Cardiac muscle cell (in vitro differentiated cells and primary cell): ENCODE measurements at regions not wholly inside any gene's neighbourhood (a gene's known extent, or its start where the extent isn't known, plus 50 kb on each side); places are given as distances from the start of the nearest gene placed in this dataset.

ENCODE experiments used
- DNase-seq, 2 donors: peaks; one replicate each; pipeline versions ENCODE4 v3.0.0 to v3.0.0-alpha.2; 2010 to 2017; ENCODE audit warnings: low read depth in 1 of 2, low spot score in 1 of 2
- H3K27ac ChIP-seq: fragments of 200-600 bp; sonication (generic); 2 replicates; pipeline ENCODE4 v1.5.1; 2016
- H3K27me3 ChIP-seq: fragments of 200-600 bp; sonication (generic); 2 replicates; pipeline ENCODE4 v1.6.0; 2016; ENCODE audit warnings: control low read depth
- H3K36me3 ChIP-seq: fragments of 200-600 bp; sonication (generic); 2 replicates; pipeline ENCODE4 v1.5.1; 2016; ENCODE audit warnings: control low read depth
- H3K4me1 ChIP-seq: fragments of 200-600 bp; sonication (generic); 2 replicates; pipeline ENCODE4 v1.8.1; 2017; ENCODE audit warnings: low read depth, mild to moderate bottlenecking, mixed run types
- H3K4me3 ChIP-seq: fragments of 200-600 bp; sonication (generic); 2 replicates; pipeline ENCODE4 v1.5.1; 2016; ENCODE audit warnings: mild to moderate bottlenecking
- H3K9me3 ChIP-seq: fragments of 200-600 bp; sonication (generic); 2 replicates; pipeline ENCODE4 v1.5.1; 2017; ENCODE audit warnings: low read depth, mild to moderate bottlenecking, control low read depth
- TF ChIP-seq, protein P1 (sequence below): IDR thresholded peaks from 2 replicates; pipeline ENCODE4 v1.5.1; 2012; ENCODE audit warnings: low read depth, mild to moderate bottlenecking, low read length

DNA sequence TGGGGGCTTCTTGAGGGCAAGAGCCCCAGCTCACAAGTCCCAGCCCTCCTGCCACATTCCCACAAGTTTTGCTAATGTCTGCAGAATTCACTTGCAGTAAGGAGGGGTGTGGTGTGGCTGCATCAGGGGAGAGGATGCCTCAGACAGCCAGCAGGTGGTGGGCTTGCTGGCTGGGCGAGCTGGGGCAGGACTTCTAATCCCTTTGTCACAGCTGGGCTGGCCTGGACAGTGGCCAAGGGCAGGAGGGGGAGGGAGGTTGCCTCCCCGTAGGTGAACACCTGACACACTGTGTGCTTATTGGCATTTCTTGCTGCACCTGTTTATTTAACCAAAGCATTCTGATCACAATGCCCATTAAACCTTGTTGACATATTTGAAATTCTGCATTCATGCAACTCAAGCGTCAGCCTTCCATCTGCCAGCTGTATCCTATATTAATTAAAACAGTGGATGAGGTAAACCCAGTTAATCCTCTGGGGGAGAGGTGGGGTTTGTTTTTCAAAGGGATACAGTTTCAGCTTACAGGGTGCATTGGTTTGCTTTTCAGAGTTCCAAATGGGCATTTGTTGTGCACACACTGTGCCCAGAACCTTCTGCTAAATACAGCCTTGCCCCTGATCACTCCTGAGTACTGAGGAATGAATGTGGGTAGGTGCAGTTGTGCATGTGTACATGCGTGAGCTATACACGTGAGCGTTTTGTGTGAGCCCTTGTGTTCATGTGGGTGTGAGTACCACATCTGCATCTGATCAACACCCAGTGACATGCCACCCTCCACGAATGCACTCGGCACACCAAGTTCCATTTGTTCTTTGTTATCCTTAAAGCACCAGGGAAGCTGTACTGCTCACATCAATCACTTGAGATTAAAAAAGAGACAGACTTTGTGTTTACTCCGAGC is 268.7 kb downstream of the XXYLT1 start:
- Histone ChIP-seq H3K4me1 (no peaks in the 10 kb centered on the region), H3K36me3 (no peaks in the 10 kb centered on the region), H3K9me3 (no peaks in the 10 kb centered on the region), H3K27me3 (no peaks in the 10 kb centered on the region), H3K27ac (no peak overlapping the region), H3K4me3 (no peak overlapping the region)
- TF ChIP-seq, protein P1, sequence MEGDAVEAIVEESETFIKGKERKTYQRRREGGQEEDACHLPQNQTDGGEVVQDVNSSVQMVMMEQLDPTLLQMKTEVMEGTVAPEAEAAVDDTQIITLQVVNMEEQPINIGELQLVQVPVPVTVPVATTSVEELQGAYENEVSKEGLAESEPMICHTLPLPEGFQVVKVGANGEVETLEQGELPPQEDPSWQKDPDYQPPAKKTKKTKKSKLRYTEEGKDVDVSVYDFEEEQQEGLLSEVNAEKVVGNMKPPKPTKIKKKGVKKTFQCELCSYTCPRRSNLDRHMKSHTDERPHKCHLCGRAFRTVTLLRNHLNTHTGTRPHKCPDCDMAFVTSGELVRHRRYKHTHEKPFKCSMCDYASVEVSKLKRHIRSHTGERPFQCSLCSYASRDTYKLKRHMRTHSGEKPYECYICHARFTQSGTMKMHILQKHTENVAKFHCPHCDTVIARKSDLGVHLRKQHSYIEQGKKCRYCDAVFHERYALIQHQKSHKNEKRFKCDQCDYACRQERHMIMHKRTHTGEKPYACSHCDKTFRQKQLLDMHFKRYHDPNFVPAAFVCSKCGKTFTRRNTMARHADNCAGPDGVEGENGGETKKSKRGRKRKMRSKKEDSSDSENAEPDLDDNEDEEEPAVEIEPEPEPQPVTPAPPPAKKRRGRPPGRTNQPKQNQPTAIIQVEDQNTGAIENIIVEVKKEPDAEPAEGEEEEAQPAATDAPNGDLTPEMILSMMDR: peak; percentile 50
- peak; percentile 52 to 60 for DNase-seq

DNA sequence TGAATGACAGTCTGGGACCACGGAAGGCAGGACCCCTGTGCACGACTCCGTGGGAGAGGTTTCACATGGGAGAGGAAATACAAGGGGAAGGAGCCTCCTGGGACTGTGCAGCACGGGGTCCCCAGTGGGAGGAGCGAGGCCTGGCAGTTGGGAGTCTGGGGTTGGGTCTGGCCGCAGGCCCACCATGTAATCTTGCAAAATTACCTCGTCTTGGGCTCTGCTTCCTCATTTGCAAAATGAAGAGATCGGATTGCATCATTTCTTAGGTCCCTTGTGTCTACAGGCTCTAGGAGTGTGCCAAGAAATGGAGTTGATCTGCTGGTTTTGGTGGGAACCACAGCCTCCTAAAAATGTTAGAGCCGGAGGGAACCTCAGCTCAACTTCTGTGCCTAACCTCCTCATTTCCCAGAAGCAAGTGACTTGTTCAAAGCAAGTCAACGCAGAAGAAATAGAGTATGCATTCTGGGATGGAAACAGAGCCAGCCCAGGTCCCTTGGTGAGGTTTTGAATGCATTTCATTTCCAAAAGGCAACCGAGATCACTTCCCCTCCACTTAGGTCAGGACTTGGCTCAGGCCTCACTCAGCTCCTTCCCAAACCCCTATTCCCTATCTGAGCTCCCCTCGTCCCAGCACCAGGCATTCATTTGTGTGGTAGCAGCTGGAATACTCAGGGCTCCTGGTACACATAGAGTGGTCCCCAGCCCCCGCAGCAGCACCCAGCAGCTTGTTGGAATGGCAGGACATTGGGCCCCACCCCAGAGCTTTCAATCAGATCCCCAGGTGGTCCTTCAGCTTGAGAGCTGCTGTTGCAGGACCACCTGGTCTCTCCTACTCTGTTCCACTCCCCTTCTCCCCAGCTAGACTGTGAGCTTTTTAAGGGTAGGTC is 267.7 kb downstream of the XXYLT1 start:
- no peak overlapping the region for H3K4me3 ChIP-seq
- peak in 1 of 2 donors; percentile 90 for DNase-seq
- no peaks in the 10 kb centered on the region for H3K4me1 ChIP-seq
- TF ChIP-seq, protein P1: no peak
- H3K36me3 ChIP-seq: no peaks in the 10 kb centered on the region
- H3K9me3 ChIP-seq: no peaks in the 10 kb centered on the region
- H3K27me3 ChIP-seq: no peaks in the 10 kb centered on the region
- no peak overlapping the region for H3K27ac ChIP-seq

DNA sequence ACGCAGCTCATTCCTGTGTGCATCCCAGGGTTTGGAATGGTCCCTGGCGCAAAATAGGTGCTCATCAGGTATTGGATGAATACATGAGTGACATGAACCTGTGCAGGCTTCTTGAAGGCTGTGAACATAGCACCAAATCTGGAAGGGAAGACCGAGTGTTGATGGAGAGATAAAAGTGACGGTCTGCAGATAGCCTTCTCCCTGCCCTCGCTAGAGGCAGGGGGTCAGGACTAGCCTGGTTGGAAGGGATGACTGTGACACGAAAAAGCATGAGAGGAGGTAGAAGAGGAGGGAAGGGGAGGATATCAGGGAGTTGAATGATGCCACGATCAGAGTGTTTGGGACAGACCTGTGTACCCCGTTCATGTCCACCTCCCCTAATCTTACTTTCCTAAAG is 267.1 kb downstream of the XXYLT1 start:
- Histone ChIP-seq H3K4me1 (no peaks in the 10 kb centered on the region), H3K27ac (no peak overlapping the region), H3K27me3 (no peaks in the 10 kb centered on the region), H3K4me3 (no peak overlapping the region), H3K36me3 (no peaks in the 10 kb centered on the region), H3K9me3 (no peaks in the 10 kb centered on the region)
- DNase-seq: no peak
- TF ChIP-seq, protein P1: no peak

DNA sequence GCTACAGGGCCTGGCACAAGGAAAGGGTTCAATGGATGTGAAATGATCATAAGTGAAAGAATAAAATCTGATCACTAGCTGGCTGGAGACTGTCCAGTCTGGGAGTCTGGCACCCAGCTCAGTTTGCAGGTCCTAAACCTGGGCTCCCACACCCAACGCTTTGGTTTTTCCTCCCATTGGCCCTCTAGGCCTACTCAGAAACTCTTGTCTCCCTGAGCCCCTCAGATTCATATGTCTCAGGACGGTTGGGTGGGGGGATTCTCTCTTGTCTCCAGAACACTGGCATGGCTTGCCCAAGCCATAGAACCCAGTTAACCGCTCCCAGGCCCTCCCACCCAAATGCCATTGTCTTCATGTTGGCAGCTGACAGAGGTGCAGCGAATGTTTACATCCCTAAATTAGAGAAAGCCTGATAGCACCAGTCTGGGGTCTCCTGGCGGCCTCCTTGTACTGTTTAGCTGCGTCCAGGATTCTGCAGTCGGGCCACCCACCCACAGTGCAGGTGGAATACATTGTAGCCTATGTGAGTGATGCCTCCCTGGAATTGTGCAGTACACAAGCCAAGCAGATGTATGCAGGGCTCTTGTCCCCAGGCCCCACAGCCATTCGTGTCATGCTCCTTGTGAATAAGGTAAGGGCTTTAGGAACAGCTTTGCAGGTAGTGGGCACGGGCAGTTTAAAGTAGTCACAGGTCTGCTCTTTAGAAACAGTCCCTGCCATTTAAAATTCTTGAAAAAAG is 266.3 kb downstream of the XXYLT1 start:
- Histone ChIP-seq H3K36me3 (no peaks in the 10 kb centered on the region), H3K4me3 (no peak overlapping the region), H3K9me3 (no peaks in the 10 kb centered on the region), H3K27me3 (no peaks in the 10 kb centered on the region), H3K27ac (no peak overlapping the region), H3K4me1 (no peaks in the 10 kb centered on the region)
- DNase-seq: no peak
- TF ChIP-seq, protein P1: no peak

DNA sequence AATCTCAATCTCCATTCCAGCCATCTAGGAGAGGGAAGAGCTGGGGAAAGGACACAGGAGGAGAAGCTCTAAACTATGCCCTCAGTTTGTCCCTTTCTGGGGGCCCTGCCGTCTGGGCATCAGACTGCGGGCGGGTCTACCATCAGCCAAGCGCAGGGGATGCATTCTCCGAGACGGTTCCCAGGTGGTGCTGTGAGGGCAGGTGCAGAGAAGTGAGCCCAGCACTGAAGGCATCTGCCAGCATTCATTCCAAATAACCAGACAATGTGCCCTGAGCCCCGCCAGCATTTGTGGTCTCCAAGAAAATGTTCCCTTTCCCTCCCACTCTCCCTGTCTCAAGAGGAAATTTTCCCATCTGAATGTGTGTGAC is 265.7 kb downstream of the XXYLT1 start:
- TF ChIP-seq, protein P1: no peak
- Histone ChIP-seq H3K36me3 (no peaks in the 10 kb centered on the region), H3K27ac (no peak overlapping the region), H3K27me3 (no peaks in the 10 kb centered on the region), H3K4me3 (no peak overlapping the region), H3K4me1 (no peaks in the 10 kb centered on the region), H3K9me3 (no peaks in the 10 kb centered on the region)
- DNase-seq: no peak
